GM18517 (cell line): ENCODE measurements at regions not wholly inside any gene's neighbourhood (a gene's known extent, or its start where the extent isn't known, plus 50 kb on each side); places are given as distances from the start of the nearest gene placed in this dataset.
"Not testable (repeated sequence)": the region's sequence is repeated elsewhere in the genome, so short reads cannot be mapped to it uniquely, and the experiment has no call there.

Experiments
- ATAC-seq: cut with Tn5 transposase; IDR thresholded peaks from one replicate; pipeline ENCODE4 v1.9.1; 2021; ENCODE audit warnings: mild to moderate bottlenecking, moderate library complexity; ENCODE audit not compliant: unreplicated experiment

DNA sequence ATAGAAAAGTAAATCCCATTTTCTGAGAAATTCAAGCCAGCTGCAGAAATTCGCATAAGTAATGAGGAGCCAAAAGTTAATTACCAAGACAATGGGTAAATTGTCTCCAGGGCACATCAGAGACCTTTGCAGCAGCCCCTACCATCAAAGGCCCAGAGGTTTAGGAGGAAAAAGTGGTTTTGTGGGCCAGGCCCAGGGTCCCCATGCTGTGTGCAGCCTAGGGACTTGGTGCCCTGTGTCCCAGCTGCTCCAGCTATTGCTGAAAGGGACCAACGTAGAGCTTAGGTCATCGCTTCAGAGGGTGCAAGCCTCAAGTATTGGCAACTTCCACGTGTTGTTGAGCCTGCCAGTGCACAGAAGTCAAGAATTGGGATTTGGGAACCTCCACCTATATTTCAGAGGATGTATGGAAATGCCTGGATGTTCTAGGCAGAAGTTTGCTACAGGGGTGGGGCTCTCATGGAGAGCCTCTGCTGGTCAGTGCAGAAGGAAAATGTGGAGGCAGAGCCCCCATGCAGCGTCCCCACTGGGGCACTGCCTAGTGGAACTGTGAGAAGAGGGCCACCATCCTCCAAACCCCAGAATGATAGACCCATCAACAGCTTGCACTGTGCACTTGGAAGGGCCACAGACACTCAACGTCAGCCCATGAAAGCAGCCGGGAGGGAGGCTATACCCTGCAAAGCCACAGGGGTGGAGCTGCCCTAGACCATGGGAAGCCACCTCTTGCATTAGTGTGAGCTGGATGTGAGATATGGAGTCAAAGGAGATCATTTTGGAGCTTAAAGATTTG lies 731.3 kb upstream of the GRAMD2B start:
- not testable (repeated sequence) for ATAC-seq

DNA sequence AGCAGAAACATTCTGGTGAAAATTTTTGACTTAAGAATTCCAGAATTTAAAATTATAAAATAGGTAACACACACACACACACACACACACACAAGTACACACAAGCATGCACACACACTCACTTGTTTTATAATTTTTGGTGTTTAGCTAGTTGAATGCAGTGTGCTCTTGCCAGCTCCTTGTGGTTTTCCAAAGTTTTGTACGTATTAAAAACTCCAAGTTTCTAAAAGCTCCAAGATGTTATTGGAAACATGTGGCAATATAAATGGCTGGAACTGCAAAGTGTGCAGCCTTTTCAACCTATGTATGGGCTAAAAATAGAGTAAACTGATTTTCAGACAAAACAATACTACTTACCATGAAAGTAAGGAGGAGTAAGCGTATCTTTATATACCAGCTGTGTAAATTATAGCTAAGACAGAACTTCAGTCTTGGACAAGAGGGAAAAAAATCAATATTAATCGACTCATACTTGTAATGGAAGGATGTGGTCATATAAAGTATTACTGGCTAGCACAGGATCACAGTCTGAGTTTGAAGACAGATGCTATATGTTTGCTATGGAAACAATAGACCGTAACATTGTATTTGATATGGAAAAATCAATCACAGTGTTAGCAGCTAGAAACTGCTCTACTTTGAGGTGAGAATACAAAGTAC lies 727.1 kb upstream of the GRAMD2B start:
- no peak for ATAC-seq

DNA sequence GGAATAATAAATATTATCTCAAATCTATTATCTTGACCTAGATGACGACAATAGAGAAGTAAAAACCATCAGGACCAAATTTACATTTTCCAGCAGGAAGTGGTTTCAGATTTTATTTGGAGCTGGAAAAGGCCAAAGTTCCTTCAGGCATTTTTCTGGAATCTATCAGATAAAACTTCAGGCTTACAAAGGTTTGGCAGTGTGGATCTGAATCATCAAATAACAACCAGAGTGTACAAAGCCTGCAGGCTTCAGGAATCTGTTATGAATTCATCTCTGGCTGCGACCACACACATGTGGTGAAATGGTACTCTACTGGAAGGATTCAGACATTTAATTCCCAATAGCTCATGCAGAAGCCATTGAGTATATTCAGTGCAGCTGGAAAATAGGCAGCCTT lies 726.4 kb upstream of the GRAMD2B start:
- no peak for ATAC-seq

DNA sequence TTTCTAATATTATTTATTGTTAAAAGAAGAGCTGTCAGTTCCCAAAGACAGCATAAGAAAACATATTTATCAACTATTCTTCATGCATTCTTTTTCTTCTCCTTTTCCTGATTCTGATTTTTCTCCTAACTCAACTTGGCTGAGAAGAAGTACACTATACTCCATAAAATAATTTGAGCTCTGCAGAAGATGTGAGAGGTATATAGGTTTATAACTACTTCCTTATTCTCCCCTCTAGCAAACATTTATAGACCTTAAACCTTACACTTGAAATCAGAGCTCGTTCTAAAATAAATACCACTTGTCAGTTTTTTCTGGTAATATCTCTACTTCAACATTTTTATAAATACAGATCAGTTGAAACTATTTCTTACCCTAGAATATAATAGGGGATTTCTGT lies 724.8 kb upstream of the GRAMD2B start:
- no peak for ATAC-seq

DNA sequence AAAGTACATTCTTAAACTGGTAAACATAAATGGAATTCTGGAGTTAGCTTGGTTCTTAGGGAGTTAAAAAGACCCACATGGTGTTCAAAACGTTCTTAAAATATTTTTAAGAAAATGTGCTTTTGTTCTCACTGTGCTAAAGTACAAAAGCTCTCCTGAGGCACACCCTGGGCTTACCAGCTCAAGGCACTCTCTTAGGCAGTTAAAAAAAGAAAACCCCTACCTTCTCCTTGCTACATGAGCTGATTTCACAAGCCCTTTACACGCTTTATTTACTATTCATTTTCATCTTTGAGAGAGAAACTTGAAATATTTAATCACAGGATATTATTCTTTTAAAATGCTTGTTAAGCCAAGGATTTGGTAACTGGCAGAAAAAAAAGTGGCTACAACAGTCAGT lies 723.3 kb upstream of the GRAMD2B start:
- ATAC-seq: no peak

DNA sequence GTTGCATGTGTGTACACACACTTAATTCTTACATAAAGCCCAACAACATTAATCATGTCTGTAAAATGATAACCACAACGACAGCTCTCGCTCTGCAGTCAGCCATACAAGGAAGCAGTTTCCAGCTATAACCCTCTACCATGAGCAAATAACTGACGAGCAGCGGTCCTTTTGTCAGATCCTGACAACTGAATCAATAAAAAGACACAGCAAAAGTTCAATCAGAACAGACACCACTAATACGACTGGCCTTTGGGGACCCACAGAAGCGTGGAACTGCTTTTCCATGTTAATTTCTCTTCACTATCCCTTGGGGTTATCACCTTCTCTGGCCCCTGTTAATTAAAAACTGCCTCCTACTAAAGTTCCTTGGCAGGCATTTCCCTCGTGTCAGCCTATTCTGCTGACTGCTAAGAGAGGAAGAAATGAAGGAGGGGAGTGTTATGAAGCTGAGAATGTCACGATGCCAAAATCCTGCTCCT lies 722.8 kb upstream of the GRAMD2B start:
- ATAC-seq: no peak

DNA sequence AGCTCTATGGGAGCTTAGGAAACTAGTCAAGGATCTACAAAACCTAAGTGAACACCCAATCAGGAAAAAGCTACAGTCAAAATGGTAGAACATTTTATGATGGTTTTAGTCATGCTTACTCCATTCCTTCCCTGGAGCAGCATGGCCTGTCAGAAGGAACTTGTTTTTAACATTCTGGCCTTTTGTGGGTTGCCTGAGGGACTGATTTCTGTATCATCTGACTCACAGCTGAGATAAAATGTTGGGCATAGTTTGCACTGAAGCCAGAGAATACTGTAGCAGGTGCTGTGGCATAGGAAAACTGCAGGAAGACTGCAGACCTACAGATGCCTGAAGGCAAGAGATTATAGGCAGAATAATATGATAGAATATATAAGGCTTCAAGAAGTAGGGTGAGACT lies 719.6 kb upstream of the GRAMD2B start:
- ATAC-seq: no peak

DNA sequence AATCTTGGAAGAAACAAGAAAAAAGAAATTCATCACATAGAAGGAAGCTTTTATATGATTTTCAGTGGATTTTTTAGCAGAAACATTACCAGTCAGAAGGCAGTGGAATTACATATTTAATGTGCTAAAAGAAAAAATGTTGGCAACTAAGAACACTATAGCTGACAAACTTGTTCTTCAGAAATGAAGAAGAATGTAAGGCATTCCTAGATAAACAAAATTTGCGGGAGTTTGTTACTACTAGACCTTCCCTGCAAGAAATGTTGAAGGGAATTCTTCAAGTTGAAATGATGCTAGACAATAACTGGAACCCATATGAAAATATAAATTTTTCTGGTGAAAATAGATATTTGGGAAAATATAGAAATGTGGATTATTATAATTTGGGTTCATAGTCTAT lies 718.3 kb upstream of the GRAMD2B start:
- no peak for ATAC-seq

DNA sequence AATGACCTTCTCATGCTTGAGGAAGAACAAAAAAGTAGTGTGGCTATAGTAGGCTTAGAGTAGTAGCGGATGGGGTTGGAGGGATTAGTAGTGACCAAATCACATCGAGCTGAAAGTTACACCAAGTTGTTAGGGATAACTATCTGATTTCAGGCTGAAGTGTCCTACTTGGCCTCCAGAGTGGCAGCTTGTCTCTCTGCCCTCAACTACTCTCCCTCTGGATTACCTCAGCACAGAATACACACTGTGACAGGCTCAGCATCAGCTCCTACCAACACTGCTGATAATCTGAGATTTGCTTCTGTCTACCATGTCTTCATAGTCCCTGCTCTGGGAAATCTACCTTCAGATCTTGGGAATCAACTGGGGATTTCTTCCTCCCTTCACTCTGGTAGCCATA lies 714.6 kb upstream of the GRAMD2B start:
- no peak for ATAC-seq

DNA sequence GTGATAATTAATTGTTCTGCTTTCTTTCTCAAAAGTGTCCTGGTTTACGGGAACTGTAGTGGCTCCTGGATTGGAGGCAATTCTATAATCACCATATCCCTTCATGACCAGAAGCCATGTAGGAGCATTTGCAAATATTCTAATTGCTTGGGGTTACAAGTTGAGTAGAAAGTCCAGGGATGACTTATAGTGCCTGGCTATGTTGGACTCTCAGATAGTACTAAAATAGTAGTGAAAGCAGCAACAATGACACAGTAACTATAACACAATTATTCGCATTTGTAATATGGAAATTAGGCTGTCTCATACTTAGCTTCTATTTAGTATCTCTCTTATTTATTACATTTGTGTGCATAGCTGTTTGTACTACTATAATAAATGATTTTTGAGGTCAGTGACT lies 712.5 kb upstream of the GRAMD2B start:
- ATAC-seq: no peak

DNA sequence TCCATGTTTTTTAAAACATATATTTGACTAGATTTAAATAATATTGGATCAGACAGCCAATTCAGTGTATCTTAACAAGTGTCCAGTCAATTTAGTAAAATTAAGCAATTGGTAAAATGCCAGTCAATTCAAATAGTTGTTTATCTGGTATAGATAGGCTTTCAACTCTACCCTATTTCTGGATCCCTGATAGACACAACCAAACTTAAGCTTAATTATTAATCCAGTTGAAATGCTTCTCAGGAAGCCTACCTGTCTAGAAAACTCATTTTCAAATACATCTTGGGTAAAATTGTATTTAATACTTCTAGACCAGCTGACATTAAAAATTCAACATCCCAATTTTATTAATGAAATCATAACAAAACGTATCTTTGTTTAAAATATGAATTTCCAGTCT lies 710.8 kb upstream of the GRAMD2B start:
- ATAC-seq: no peak

DNA sequence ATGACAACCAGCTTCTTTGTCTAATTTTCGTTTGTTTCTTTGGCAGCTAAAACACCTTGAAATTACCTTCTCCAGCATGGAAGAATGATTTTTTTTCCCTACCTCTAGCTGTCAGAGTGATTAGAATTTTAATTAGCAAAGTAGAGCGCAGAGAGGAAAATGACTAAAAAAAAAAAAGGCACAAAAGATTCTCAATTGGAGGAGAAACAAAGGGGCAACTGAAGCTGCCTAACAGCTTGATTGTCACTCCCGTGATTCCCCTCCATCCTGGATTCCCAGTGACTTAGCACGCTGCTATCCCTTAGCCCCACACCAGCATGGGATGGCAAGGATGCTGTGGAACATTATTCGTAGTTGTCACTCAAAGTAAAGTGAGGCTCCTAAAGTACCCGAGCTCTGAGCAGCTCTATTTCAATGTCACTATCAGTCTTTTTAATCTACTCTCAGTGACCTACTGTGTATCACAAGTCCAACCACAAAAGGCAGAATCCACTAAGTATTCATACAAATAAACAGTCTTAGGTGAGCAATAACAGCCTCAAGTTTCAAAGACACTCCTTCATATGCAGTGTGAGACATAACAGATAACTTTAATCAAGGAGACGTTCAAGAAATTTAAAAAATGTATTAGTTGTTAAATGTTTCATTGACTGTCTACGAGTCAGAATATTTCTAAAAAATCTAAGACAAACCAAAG lies 710.0 kb upstream of the GRAMD2B start:
- no peak for ATAC-seq

DNA sequence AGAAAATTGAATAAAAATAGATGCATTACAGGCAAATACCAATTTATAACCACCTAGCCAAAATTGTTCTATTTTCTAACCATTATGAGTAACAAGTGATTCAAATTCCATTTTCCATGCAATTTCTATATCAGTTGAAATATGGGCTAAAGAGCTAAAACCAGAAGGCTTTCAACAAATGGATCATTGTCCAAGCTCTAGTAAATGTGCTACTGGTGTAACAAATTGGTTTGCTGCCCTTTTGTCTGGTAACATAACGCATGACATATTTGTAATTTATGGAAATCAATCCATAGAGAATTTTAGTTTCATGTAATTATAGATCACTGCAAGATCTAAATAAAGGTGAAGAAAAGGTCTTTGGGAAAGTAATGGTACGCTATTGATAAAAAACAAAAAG lies 708.0 kb upstream of the GRAMD2B start:
- no peak for ATAC-seq

DNA sequence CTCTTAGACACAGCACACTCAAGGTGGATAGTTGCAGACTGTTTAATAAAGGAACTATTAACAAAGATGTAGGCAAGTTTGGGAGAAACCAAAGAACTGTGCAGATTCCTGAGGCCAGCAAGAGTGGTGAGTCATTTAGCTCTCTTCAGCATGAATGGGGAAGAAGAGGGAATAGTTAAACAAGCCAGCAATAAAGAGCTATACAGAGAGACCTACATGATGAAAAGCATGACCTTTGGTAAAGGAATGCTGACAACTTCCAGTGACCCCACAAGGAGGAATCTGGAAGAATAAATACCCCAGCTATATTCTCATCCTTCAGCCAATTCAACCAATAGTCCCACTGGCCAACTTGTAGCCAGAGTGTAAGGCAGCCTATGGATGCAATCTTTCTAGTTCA lies 706.0 kb upstream of the GRAMD2B start:
- no peak for ATAC-seq

DNA sequence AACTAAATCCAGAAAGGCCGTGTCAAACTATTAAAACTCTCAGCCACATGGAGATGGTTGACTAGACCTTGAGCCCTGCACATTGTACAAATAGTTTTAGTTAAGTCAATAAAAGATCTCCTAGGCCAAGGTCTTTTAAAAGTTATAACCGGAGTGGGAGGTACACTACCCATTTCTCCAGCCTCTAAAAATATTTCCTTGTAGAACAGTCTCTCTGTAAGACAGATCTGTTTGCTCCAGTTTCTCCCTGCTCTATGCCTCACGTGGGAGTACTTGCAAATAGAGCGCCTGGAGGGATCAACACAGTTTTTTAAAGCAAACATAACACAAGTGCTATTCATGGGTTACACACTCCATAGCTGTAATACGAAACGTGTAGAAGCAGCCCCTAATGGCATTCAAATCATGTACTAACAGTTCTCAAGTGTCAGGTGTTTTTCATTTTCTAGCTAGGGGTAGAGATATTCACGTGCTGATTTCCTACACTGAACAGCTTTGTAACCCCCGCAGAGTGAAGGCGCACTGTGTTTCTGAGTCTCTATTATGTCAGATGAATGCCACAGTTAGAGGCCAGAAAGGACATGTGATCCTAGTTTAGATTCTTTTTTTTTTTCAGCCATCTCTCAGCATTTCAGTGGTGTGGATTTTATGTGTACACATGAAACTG lies 703.4 kb upstream of the GRAMD2B start:
- ATAC-seq: no peak

DNA sequence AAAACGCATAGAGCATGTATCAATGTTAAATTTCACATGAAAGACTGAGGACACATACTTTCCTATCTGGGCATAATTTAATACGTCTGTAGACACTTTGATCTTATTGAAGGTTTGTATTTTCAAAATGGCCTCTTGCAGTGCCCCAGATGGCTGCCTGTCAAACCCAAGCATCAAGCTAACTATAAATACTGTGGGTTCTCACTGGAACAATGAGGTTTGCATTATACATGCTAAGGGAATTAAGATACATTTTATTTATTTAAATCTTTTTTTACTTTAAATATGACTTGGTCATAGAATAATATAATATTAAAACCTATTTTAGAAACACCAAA lies 702.9 kb upstream of the GRAMD2B start:
- ATAC-seq: no peak

DNA sequence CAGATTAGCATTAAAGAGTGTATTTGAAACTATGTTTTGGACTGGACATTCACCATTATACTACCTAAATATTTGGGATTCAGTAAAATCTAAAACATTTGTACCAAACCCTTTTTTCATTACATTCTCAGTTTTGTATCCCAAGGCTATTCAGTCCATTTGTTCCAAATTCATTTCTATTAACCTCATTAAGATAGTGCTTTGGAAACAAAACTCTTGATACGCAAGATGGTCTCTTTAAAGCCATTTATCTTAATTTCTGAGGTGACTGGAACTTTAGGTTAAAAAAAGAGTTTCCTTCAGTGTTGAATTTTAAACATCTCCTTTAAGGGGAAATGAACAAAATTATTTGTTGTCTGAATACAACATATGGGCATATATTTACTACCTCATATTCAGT lies 702.5 kb upstream of the GRAMD2B start:
- no peak for ATAC-seq

DNA sequence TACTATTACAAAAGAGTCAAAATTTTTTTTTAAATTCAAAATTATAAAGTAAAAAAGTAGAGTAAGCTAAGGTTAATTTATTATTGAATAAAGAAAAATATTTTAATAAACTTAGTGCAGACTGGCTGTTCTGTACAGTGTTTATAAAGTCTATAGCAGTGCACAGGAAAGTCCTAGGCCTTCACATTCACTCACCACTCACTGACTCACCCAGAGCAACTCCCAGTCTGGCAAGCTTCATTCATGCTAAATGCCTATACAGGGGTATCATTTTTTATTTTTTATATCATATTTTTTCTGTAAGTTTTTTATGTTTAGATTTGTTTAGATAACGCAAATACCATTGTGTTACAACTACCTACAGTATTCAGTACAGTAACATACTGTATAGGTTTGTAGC lies 700.7 kb upstream of the GRAMD2B start:
- ATAC-seq: no peak

DNA sequence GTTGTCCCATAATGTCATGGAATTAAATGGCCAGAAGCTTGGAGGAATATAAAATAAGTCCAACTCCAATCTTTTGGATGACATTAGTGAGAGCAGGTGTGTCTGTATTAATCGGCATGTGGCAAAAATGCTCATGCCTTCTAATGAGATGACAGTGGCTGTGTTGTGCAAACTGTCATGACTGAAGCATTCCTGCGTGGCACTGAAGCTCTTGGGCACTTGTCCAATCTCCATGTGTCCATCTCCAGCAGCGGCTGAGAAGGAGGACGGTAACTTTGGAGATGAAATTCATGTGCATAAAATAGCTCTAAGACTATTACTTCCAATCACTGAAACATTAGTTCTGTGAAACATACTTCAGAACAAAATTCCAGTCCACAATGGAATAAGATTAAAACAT lies 697.5 kb upstream of the GRAMD2B start:
- ATAC-seq: no peak

DNA sequence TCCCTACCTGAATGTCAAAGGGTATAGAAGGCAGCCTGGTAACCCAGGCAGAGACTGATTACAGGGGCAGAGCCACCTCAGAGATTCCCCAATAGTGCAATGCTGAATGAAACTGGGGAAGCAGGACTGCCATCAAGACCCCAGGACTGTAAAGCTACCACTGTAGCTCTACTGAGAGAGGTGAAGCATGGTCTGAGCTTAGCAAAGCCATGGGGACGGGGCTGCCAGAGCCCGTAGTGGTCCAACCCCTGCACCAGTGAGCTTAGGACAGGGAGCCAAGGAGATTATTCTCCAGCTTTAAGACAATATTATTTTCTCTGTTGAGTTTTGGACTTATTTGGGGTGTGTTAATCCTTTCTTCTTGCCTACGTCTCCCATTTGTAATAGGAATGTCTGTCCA lies 679.3 kb upstream of the GRAMD2B start:
- no peak for ATAC-seq

DNA sequence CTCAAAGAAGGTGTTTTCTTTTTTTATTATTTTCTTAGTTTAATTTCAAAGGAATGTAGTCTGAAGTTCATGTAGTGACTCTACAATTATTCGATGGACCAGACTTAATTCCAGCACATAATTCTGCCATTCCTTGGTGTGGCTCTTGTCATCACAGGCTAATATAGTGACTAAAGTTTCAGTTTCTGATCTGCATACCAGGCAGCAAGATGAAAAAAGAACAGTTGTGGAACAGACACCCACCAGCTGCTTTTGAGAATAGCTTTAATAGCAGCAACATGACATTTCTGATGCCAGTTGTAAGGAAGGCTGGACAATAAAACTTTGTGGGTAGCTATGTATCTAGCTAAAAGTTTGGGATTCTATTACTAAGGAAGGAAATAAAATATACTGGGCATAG lies 676.3 kb upstream of the GRAMD2B start:
- no peak for ATAC-seq
